Transverse colon (tissue), 4 donors: ENCODE measurements at regions not wholly inside any gene's neighbourhood (a gene's known extent, or its start where the extent isn't known, plus 50 kb on each side); places are given as distances from the start of the nearest gene placed in this dataset.

Source experiments
- DNase-seq: peaks from one replicate; pipeline ENCODE4 v3.0.0-alpha.2; 2019
- H3K27ac ChIP-seq, 4 donors: fragments of 200-600 bp; sonication (generic); 2 replicates each; pipeline ENCODE4 v1.5.1; 2016 to 2018; ENCODE audit warnings: inconsistent platforms in 4 of 4
- H3K27me3 ChIP-seq: fragments of 200-600 bp; sonication (generic); 2 replicates; pipeline ENCODE4 v1.5.1; 2017; ENCODE audit warnings: inconsistent platforms
- H3K36me3 ChIP-seq, 4 donors: fragments of 200-600 bp; sonication (generic); 2 replicates each; pipeline ENCODE4 v1.5.1; 2017 to 2019; ENCODE audit warnings: inconsistent platforms in 4 of 4
- H3K4me1 ChIP-seq, 4 donors: fragments of 200-600 bp; sonication (generic); 2 replicates each; pipeline ENCODE4 v1.5.1; 2017 to 2020; ENCODE audit warnings: inconsistent platforms in 4 of 4
- H3K4me3 ChIP-seq, 4 donors: fragments of 200-600 bp; sonication (generic); 1 replicate in 1 of 4; 2 replicates in 3 of 4; pipeline versions ENCODE4 v1.5.1 to v1.6.1; 2017 to 2019; ENCODE audit warnings: inconsistent platforms in 4 of 4
- H3K9me3 ChIP-seq, 2 donors: fragments of 200-600 bp; sonication (generic); 2 replicates each; pipeline ENCODE4 v1.5.1; 2017 to 2019; ENCODE audit warnings: inconsistent platforms in 2 of 2
- EP300 ChIP-seq: sonication (generic); formaldehyde crosslinking; IDR thresholded peaks from one replicate; pipeline ENCODE4 v1.6.1; 2017; ENCODE audit warnings: antibody characterized with exemption, low read depth
- POLR2A ChIP-seq: fragments of 450-650 bp; IDR thresholded peaks from one replicate; pipeline ENCODE4 v1.6.1; 2016; ENCODE audit warnings: antibody characterized with exemption, mild to moderate bottlenecking, moderate library complexity
- POLR2AphosphoS5 ChIP-seq, 3 donors: sonication (generic); formaldehyde crosslinking; IDR thresholded peaks; one replicate each; pipeline ENCODE4 v1.6.1; 2016; ENCODE audit warnings: antibody characterized with exemption in 3 of 3
- WGBS, 2 donors: methylation state at CpG; one replicate each; pipeline ENCODE4 v1.1.5; 2018; ENCODE audit warnings: low coverage in 1 of 2; 5-methylcytosine and 5-hydroxymethylcytosine counted together
- in situ Hi-C, 4 donors: fragments of 200-750 bp; cut with MboI; loops; one replicate each; pipeline versions ENCODE4 v1.15.0 to v1.15.1; 2017; ENCODE audit warnings: low sequenced_read_pairs in 3 of 4, low pct_ligation_motif_present in 1 of 4, low pct_unique_long_range_greater_than_20kb in 1 of 4
- intact Hi-C: fragments of 100-400 bp; cut with DNase I; formaldehyde crosslinking; loops from one replicate; pipeline ENCODE4 v1.15.1; 2023; ENCODE audit warnings: low total_unique reads
- TF ChIP-seq, protein P1 (sequence below), 5 experiments: fragments of 200-600 bp in 3 of 5; fragments of 450-650 bp in 2 of 5; sonication (generic) in 3 of 5; IDR thresholded peaks; 1 replicate in 2 of 5; 2 replicates in 3 of 5; pipeline ENCODE4 v1.5.1; 2016 to 2017; ENCODE audit warnings: antibody characterized with exemption in 5 of 5, inconsistent platforms in 3 of 5, mild to moderate bottlenecking in 2 of 5, moderate library complexity in 1 of 5

DNA sequence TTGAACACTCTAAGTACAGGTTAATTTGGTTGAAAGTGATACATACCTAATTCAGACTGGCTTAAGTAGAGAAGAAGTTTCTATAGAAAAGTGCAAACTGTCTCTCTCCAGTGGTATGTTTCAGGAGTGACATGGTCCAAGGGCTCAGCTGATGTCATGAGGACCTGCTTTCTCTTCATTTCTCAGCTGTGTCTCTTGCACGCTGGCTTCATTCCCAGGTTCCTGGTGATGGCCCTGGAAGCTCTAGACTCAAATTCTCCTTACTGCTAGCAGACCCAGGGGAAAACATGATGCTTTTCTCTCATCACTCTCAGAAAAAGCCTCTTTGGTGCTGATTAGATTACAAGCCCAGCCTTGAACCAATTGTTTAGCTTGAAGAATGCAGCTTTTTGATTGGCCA, 211.9 kb upstream of the CLINT1 start:
- WGBS, 2 donors, result 83% methylated on average over 1 of the region's 1 CpG; no CpG with 5 or more reads in 1 of the 2 donors

DNA sequence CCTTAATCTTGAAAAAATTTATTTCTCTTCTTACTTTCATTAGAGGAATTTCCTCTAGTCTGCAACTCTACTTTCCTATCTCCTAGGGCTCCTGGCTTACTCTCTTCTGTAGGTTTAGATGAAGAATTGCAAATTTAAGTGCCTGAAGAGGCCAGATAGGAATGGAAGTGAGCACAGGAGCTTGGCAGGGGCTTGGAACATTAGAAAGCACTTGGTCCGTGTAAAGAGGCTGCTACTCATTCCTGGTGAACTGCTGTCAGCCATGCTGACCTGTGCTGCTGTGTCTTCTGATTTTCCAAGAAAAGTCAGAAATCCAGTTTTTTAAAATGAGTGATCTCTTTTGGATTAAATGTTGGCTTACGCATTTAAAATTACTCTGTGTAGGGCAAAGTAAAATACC, 210.9 kb upstream of the CLINT1 start:
- Histone ChIP-seq H3K36me3 (no peaks in the 10 kb centered on the region), H3K27ac (no peak overlapping the region), H3K9me3 (no peaks in the 10 kb centered on the region), H3K4me1 (no peaks in the 10 kb centered on the region), H3K4me3 (no peak overlapping the region), H3K27me3 (no peaks in the 10 kb centered on the region)
- DNase-seq, result no peak
- no peak for TF ChIP-seq EP300
- no peak for TF ChIP-seq POLR2AphosphoS5 (IDR thresholded peaks at IDR 0.05)
- WGBS, 2 donors, result 79 to 90% methylated on average over 2 of the region's 2 CpGs
- in situ Hi-C loops, result no loop called here
- intact Hi-C loops, result no loop called here

More for the DNA sequence above, 211.9 kb upstream of the CLINT1 start:
- intact Hi-C loops (no loop called here), in situ Hi-C loops (no loop called here)
- Histone ChIP-seq H3K27me3 (no peaks in the 10 kb centered on the region), H3K4me1 (peaks cover 0 to 4% (median 2%) of the 10 kb centered on the region in 4 donors), H3K36me3 (no peaks in the 10 kb centered on the region), H3K9me3 (no peaks in the 10 kb centered on the region), H3K27ac (no peak overlapping the region), H3K4me3 (no peak overlapping the region)
- DNase-seq, result no peak
- TF ChIP-seq, protein P1, sequence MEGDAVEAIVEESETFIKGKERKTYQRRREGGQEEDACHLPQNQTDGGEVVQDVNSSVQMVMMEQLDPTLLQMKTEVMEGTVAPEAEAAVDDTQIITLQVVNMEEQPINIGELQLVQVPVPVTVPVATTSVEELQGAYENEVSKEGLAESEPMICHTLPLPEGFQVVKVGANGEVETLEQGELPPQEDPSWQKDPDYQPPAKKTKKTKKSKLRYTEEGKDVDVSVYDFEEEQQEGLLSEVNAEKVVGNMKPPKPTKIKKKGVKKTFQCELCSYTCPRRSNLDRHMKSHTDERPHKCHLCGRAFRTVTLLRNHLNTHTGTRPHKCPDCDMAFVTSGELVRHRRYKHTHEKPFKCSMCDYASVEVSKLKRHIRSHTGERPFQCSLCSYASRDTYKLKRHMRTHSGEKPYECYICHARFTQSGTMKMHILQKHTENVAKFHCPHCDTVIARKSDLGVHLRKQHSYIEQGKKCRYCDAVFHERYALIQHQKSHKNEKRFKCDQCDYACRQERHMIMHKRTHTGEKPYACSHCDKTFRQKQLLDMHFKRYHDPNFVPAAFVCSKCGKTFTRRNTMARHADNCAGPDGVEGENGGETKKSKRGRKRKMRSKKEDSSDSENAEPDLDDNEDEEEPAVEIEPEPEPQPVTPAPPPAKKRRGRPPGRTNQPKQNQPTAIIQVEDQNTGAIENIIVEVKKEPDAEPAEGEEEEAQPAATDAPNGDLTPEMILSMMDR (IDR thresholded peaks at IDR 0.05), result no peak
- TF ChIP-seq POLR2A, result no peak
- no peak for TF ChIP-seq EP300
- no peak for TF ChIP-seq POLR2AphosphoS5 (IDR thresholded peaks at IDR 0.05)

DNA sequence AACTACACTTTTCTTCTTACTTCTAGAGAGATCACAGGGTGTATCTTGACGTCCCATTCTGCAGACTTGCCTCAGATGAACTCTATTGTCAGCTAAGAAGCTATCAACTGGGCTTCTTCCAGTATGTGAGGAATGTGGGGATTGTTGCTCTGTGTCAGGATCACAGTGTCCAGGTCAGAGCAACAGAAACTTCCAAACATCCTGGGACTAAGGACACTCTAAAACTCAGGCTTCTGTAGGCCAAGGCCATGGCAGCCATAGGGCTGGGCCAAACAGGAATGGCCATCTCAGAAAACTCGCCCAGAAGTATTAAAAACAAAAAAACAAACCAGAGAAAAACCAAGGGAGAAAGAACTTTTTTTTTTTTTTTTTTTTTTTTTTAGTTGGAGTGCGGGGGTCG, 210.0 kb upstream of the CLINT1 start:
- peaks cover 0 to 5% (median 0%) of the 10 kb centered on the region in 4 donors for H3K4me1 ChIP-seq
- H3K4me3 ChIP-seq, result no peak overlapping the region
- in situ Hi-C loops (no loop called here), intact Hi-C loops (no loop called here)
- no peaks in the 10 kb centered on the region for H3K36me3 ChIP-seq
- H3K27ac ChIP-seq, result no peak overlapping the region
- no peaks in the 10 kb centered on the region for H3K27me3 ChIP-seq
- 85 to 86% methylated on average over 4 of the region's 4 CpGs for WGBS, 2 donors
- no peaks in the 10 kb centered on the region for H3K9me3 ChIP-seq
- no peak for TF ChIP-seq POLR2A
- no peak for TF ChIP-seq POLR2AphosphoS5 (IDR thresholded peaks at IDR 0.05)
- no peak for TF ChIP-seq EP300
- TF ChIP-seq, protein P1 (IDR thresholded peaks at IDR 0.05), result no peak
- no peak for DNase-seq

DNA sequence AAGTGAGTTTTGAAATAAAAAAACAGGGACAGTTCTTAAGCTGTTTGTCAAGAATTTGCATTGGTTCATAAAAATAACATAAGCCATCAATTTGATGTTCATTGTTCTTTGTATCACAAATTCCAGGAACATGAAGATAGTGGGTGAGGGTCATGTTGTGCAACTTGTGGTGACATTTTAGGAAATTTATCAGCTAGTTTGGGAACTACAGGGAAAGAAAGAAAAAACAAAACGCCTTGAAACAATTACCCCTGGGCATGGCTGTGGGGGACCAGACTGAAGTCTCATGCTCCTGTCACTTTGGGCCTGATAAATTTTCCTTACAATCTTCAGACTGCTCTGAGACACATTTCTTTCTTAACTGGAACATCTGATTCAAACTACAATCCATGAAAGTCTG, 207.1 kb upstream of the CLINT1 start:
- DNase-seq, result no peak
- no peaks in the 10 kb centered on the region for H3K9me3 ChIP-seq
- 50 to 84% methylated on average over 1 of the region's 1 CpG for WGBS, 2 donors
- H3K4me3 ChIP-seq, result no peak overlapping the region
- TF ChIP-seq EP300, result no peak
- TF ChIP-seq POLR2AphosphoS5 (IDR thresholded peaks at IDR 0.05), result no peak
- no peak for TF ChIP-seq POLR2A
- TF ChIP-seq, protein P1 (IDR thresholded peaks at IDR 0.05), result no peak
- in situ Hi-C loops, result no loop called here
- H3K27ac ChIP-seq, result no peak overlapping the region
- H3K36me3 ChIP-seq, result no peaks in the 10 kb centered on the region
- H3K4me1 ChIP-seq, result peaks cover 0 to 7% (median 0%) of the 10 kb centered on the region in 4 donors
- intact Hi-C loops, result no loop called here
- H3K27me3 ChIP-seq, result no peaks in the 10 kb centered on the region
